ENCODE measurements at regions not wholly inside any gene's neighbourhood (a gene's known extent, or its start where the extent isn't known, plus 50 kb on each side); places are given as distances from the start of the nearest gene placed in this dataset.
"Not testable (repeated sequence)": the region's sequence is repeated elsewhere in the genome, so short reads cannot be mapped to it uniquely, and the experiment has no call there.

GRCh38 chr5:104598285-104598684 is 1035.7 kb upstream of the NUDT12 start:
- DNase-seq (ENCODE audit: low read depth in 2 of 3, low spot score in 2 of 3), result no peak

GRCh38 chr5:104594850-104595249 is 1032.3 kb upstream of the NUDT12 start:
- no peak for DNase-seq (ENCODE audit: low read depth in 2 of 3, low spot score in 2 of 3)

GRCh38 chr5:104576677-104577076 is 1014.1 kb upstream of the NUDT12 start:
- DNase-seq (ENCODE audit: low read depth in 2 of 3, low spot score in 2 of 3), result no peak

GRCh38 chr5:104573949-104574709 is 1011.5 kb upstream of the NUDT12 start:
- DNase-seq (ENCODE audit: low read depth in 2 of 3, low spot score in 2 of 3), result no peak

- DNase-seq (ENCODE audit: low read depth in 2 of 3, low spot score in 2 of 3), result no peak
Measured at GRCh38 chr5:104569621-104570020, 1007.0 kb upstream of the NUDT12 start.

GRCh38 chr5:104564530-104564929 is 1001.9 kb upstream of the NUDT12 start:
- DNase-seq (ENCODE audit: low read depth in 2 of 3, low spot score in 2 of 3), result no peak

GRCh38 chr5:104556957-104557356 is 994.4 kb upstream of the NUDT12 start:
- no peak for DNase-seq (ENCODE audit: low read depth in 2 of 3, low spot score in 2 of 3)

- DNase-seq (ENCODE audit: low read depth in 2 of 3, low spot score in 2 of 3), result no peak
Measured at GRCh38 chr5:104551628-104552027, 989.0 kb upstream of the NUDT12 start.

GRCh38 chr5:104546871-104547270 is 984.3 kb upstream of the NUDT12 start:
- DNase-seq (ENCODE audit: low read depth in 2 of 3, low spot score in 2 of 3), result not testable (repeated sequence)

- DNase-seq (ENCODE audit: low read depth in 2 of 3, low spot score in 2 of 3), result no peak
Measured at GRCh38 chr5:104541141-104541785, 978.7 kb upstream of the NUDT12 start.

GRCh38 chr5:104540448-104540847 is 977.9 kb upstream of the NUDT12 start:
- DNase-seq (ENCODE audit: low read depth in 2 of 3, low spot score in 2 of 3), result no peak

GRCh38 chr5:104539618-104540350 is 977.2 kb upstream of the NUDT12 start:
- no peak for DNase-seq (ENCODE audit: low read depth in 2 of 3, low spot score in 2 of 3)

- DNase-seq (ENCODE audit: low read depth in 2 of 3, low spot score in 2 of 3), result no peak
Measured at GRCh38 chr5:104538734-104539133, 976.1 kb upstream of the NUDT12 start.

GRCh38 chr5:104533498-104533897 is 970.9 kb upstream of the NUDT12 start:
- no peak for DNase-seq (ENCODE audit: low read depth in 2 of 3, low spot score in 2 of 3)

- DNase-seq (ENCODE audit: low read depth in 2 of 3, low spot score in 2 of 3), result no peak
Measured at GRCh38 chr5:104526866-104527265, 964.3 kb upstream of the NUDT12 start.

GRCh38 chr5:104513640-104514072 is 951.1 kb upstream of the NUDT12 start:
- DNase-seq (ENCODE audit: low read depth in 2 of 3, low spot score in 2 of 3), result no peak

- no peak for DNase-seq (ENCODE audit: low read depth in 2 of 3, low spot score in 2 of 3)
Measured at GRCh38 chr5:104513121-104513602, 950.6 kb upstream of the NUDT12 start.

GRCh38 chr5:104512063-104512825 is 949.7 kb upstream of the NUDT12 start:
- DNase-seq (ENCODE audit: low read depth in 2 of 3, low spot score in 2 of 3), result no peak

- DNase-seq (ENCODE audit: low read depth in 2 of 3, low spot score in 2 of 3), result no peak
Measured at GRCh38 chr5:104498281-104498680, 935.7 kb upstream of the NUDT12 start.

GRCh38 chr5:104494083-104494482 is 931.5 kb upstream of the NUDT12 start:
- DNase-seq (ENCODE audit: low read depth in 2 of 3, low spot score in 2 of 3), result no peak

- no peak for DNase-seq (ENCODE audit: low read depth in 2 of 3, low spot score in 2 of 3)
Measured at GRCh38 chr5:104472811-104473210, 910.2 kb upstream of the NUDT12 start.
